GM12878 (cell line): ENCODE measurements at regions not wholly inside any gene's neighbourhood (a gene's known extent, or its start where the extent isn't known, plus 50 kb on each side); places are given as distances from the start of the nearest gene placed in this dataset.
A peak's percentile ranks its signal among the peaks of the same experiment; 100 is the strongest.

ENCODE experiments used
- CHD2 ChIP-seq: IDR thresholded peaks from 2 replicates; pipeline ENCODE4 v1.6.1; 2011; ENCODE audit warnings: low read depth, low read length, improper control_type of control experiment, borderline replicate concordance
- EP300 ChIP-seq, 2 experiments: fragments of 150-350 bp in 1 of 2; IDR thresholded peaks; 2 replicates each; pipeline ENCODE4 v1.6.1; 2011 to 2012; ENCODE audit warnings: low read depth in 2 of 2, low read length in 2 of 2, borderline replicate concordance in 1 of 2, improper control_type of control experiment in 1 of 2, inconsistent platforms in 1 of 2; ENCODE audit not compliant: control insufficient read depth in 1 of 2
- MTA2 ChIP-seq: fragments of 450-650 bp; IDR thresholded peaks from 2 replicates; pipeline ENCODE4 v1.6.1; 2016; ENCODE audit warnings: low read depth, mild to moderate bottlenecking, moderate library complexity
- MXI1 ChIP-seq: fragments of 150-350 bp; IDR thresholded peaks from 2 replicates; pipeline ENCODE4 v1.6.1; 2011; ENCODE audit warnings: low read depth, mild to moderate bottlenecking, inconsistent platforms, low read length, improper control_type of control experiment
- RUNX3 ChIP-seq: IDR thresholded peaks from 2 replicates; pipeline ENCODE4 v1.6.1; 2012; ENCODE audit warnings: low read length, inconsistent platforms
- ZBTB11 ChIP-seq: fragments of 450-650 bp; formaldehyde crosslinking; IDR thresholded peaks from 2 replicates; pipeline ENCODE4 v1.5.0; 2022; ENCODE audit warnings: mild to moderate bottlenecking, missing genetic modification characterization
- ZNF592 ChIP-seq: fragments of 450-650 bp; IDR thresholded peaks from 2 replicates; pipeline ENCODE4 v1.6.1; 2017; ENCODE audit warnings: mild to moderate bottlenecking, moderate library complexity

- TF ChIP-seq ZBTB11 (CRISPR knock-in tag) (no peak), MXI1 (no peak), MTA2 (peak; percentile 56; the same call in 1 of the 2 replicates), CHD2 (0 out of 2 replicates have a peak, but pooled peaks have one; percentile 32), EP300 (IDR thresholded peaks at IDR 0.05; ENCODE audit: borderline replicate concordance in 1 of 2, control insufficient read depth in 1 of 2, low read depth in 2 of 2, low read length in 2 of 2) (0 out of 4 replicates have a peak, but pooled peaks of 1 of the 2 experiments have one; percentile 12), RUNX3 (peak; percentile 43), ZNF592 (no peak)
Measured at GRCh38 chr15:95869920-95870319, 460.6 kb upstream of the NR2F2 start (continued).
